HEK293 (cell line): ENCODE measurements at regions not wholly inside any gene's neighbourhood (a gene's known extent, or its start where the extent isn't known, plus 50 kb on each side); places are given as distances from the start of the nearest gene placed in this dataset.
A peak's percentile ranks its signal among the peaks of the same experiment; 100 is the strongest.

Experiments used
- CTCF ChIA-PET: fragments of 350-600 bp; formaldehyde crosslinking; extraction: SDS; loops from one replicate; lab custom pipeline; 2021; ENCODE audit warnings: antibody characterized with exemption; lab: Yijun Ruan, JAX
- POLR2A ChIA-PET: fragments of 300-600 bp; formaldehyde crosslinking; extraction: SDS; loops from one replicate; lab custom pipeline; 2020; ENCODE audit warnings: antibody characterized with exemption, inconsistent platforms; lab: Yijun Ruan, JAX
- H3K27ac ChIP-seq: fragments of 200-500 bp; sonication (Bioruptor generic); 2 replicates; pipeline ENCODE4 v1.5.1; 2014; ENCODE audit warnings: low read depth, low read length, control low read depth, inconsistent platforms; ENCODE audit errors: extremely low read depth
- H3K36me3 ChIP-seq, 2 experiments: fragments of 200-500 bp in 1 of 2; sonication (Bioruptor generic) in 1 of 2; 1 replicate in 1 of 2; 2 replicates in 1 of 2; pipeline ENCODE4 v1.5.1; 2014 to 2017; ENCODE audit warnings: inconsistent platforms in 2 of 2, low read length in 2 of 2; ENCODE audit not compliant: control insufficient read depth in 2 of 2, insufficient read depth in 1 of 2
- H3K4me1 ChIP-seq: fragments of 200-500 bp; sonication (Bioruptor generic); 2 replicates; pipeline ENCODE4 v1.5.1; 2014; ENCODE audit warnings: mild to moderate bottlenecking, low read length, inconsistent platforms; ENCODE audit not compliant: control insufficient read depth, insufficient read depth
- H3K4me3 ChIP-seq: 2 replicates; pipeline ENCODE4 v1.5.1; 2011; ENCODE audit warnings: low read depth, mild to moderate bottlenecking, control low read depth, low read length, moderate library complexity
- H3K9me3 ChIP-seq: fragments of 200-500 bp; sonication (Bioruptor generic); 2 replicates; pipeline ENCODE4 v1.5.1; 2014; ENCODE audit warnings: low read depth, low read length, inconsistent platforms; ENCODE audit not compliant: control insufficient read depth, insufficient read depth
- EGR2 ChIP-seq: fragments of 450-650 bp; formaldehyde crosslinking; IDR thresholded peaks from 2 replicates; pipeline ENCODE4 v1.5.1; 2016; ENCODE audit warnings: low read depth, missing biosample characterization, missing genetic modification characterization
- OSR2 ChIP-seq: fragments of 450-650 bp; formaldehyde crosslinking; IDR thresholded peaks from 2 replicates; pipeline ENCODE4 v1.5.1; 2016; ENCODE audit warnings: missing biosample characterization, missing genetic modification characterization
- OVOL3 ChIP-seq: fragments of 450-650 bp; formaldehyde crosslinking; IDR thresholded peaks from 2 replicates; pipeline ENCODE4 v1.5.1; 2016; ENCODE audit warnings: missing biosample characterization, missing genetic modification characterization
- REPIN1 ChIP-seq: fragments of 450-650 bp; formaldehyde crosslinking; IDR thresholded peaks from 2 replicates; pipeline ENCODE4 v1.5.1; 2017; ENCODE audit warnings: missing biosample characterization, missing genetic modification characterization, low read depth
- SCRT2 ChIP-seq: fragments of 450-650 bp; formaldehyde crosslinking; IDR thresholded peaks from 2 replicates; pipeline ENCODE4 v1.5.1; 2016; ENCODE audit warnings: missing biosample characterization, missing genetic modification characterization
- SETDB1 ChIP-seq: IDR thresholded peaks from one replicate; pipeline ENCODE4 v1.6.1; 2017; ENCODE audit warnings: mild to moderate bottlenecking, low read length, moderate library complexity, mixed read lengths; ENCODE audit not compliant: insufficient read length
- TRIM28 ChIP-seq: IDR thresholded peaks from 2 replicates; pipeline ENCODE4 v1.6.1; 2011; ENCODE audit warnings: low read length, control low read depth, borderline replicate concordance
- ZNF133 ChIP-seq: fragments of 450-650 bp; formaldehyde crosslinking; IDR thresholded peaks from 2 replicates; pipeline ENCODE4 v1.5.1; 2016; ENCODE audit warnings: missing biosample characterization, missing genetic modification characterization
- ZNF423 ChIP-seq: fragments of 450-650 bp; formaldehyde crosslinking; IDR thresholded peaks from 2 replicates; pipeline ENCODE4 v1.5.1; 2016; ENCODE audit warnings: missing biosample characterization, missing genetic modification characterization
- ZNF558 ChIP-seq: fragments of 450-650 bp; formaldehyde crosslinking; IDR thresholded peaks from 2 replicates; pipeline ENCODE4 v1.5.1; 2016; ENCODE audit warnings: missing biosample characterization, missing genetic modification characterization
- ZNF600 ChIP-seq: fragments of 450-650 bp; formaldehyde crosslinking; IDR thresholded peaks from 2 replicates; pipeline ENCODE4 v1.5.1; 2016; ENCODE audit warnings: missing biosample characterization, missing genetic modification characterization
- ZNF623 ChIP-seq: fragments of 450-650 bp; formaldehyde crosslinking; IDR thresholded peaks from 2 replicates; pipeline ENCODE4 v1.5.1; 2016; ENCODE audit warnings: missing biosample characterization, missing genetic modification characterization
- ZNF624 ChIP-seq: fragments of 450-650 bp; formaldehyde crosslinking; IDR thresholded peaks from 2 replicates; pipeline ENCODE4 v1.5.1; 2017; ENCODE audit warnings: missing biosample characterization, missing genetic modification characterization
- ZNF747 ChIP-seq: fragments of 450-650 bp; formaldehyde crosslinking; IDR thresholded peaks from 2 replicates; pipeline ENCODE4 v1.5.1; 2016; ENCODE audit warnings: missing biosample characterization, missing genetic modification characterization
- ZNF76 ChIP-seq: fragments of 450-650 bp; formaldehyde crosslinking; IDR thresholded peaks from 2 replicates; pipeline ENCODE4; 2016; ENCODE audit warnings: low read depth, missing biosample characterization, missing genetic modification characterization, borderline replicate concordance
- ZNF830 ChIP-seq: fragments of 450-650 bp; IDR thresholded peaks from 2 replicates; pipeline ENCODE4 v1.5.0; 2018; ENCODE audit warnings: missing biosample characterization, missing genetic modification characterization, low read depth, mild to moderate bottlenecking, moderate library complexity
- ZNF837 ChIP-seq: fragments of 450-650 bp; formaldehyde crosslinking; IDR thresholded peaks from 2 replicates; pipeline ENCODE4 v1.5.1; 2016; ENCODE audit warnings: missing biosample characterization, missing genetic modification characterization
- ZNF843 ChIP-seq: fragments of 450-650 bp; formaldehyde crosslinking; IDR thresholded peaks from 2 replicates; pipeline ENCODE4 v1.5.1; 2016; ENCODE audit warnings: missing biosample characterization, missing genetic modification characterization
- ZSCAN30 ChIP-seq: fragments of 450-650 bp; IDR thresholded peaks from 2 replicates; pipeline ENCODE4 v1.5.1; 2018; ENCODE audit warnings: missing biosample characterization, mild to moderate bottlenecking, missing genetic modification characterization, moderate library complexity
- TF ChIP-seq, protein P1 (sequence below): fragments of 450-650 bp; formaldehyde crosslinking; IDR thresholded peaks from 2 replicates; pipeline ENCODE4 v1.5.0; 2017; ENCODE audit warnings: missing biosample characterization, missing genetic modification characterization, borderline replicate concordance
- TF ChIP-seq, protein P2 (sequence below): fragments of 450-650 bp; IDR thresholded peaks from 2 replicates; pipeline ENCODE4 v1.5.1; 2018; ENCODE audit warnings: missing biosample characterization, mild to moderate bottlenecking, missing genetic modification characterization
- TF ChIP-seq, protein P3 (sequence below): fragments of 450-650 bp; formaldehyde crosslinking; IDR thresholded peaks from 2 replicates; pipeline ENCODE4 v1.5.1; 2016; ENCODE audit warnings: missing biosample characterization, missing genetic modification characterization
- TF ChIP-seq, protein P4 (sequence below): fragments of 450-650 bp; formaldehyde crosslinking; IDR thresholded peaks from 2 replicates; pipeline ENCODE4 v1.5.1; 2017; ENCODE audit warnings: missing biosample characterization, missing genetic modification characterization
- TF ChIP-seq, protein P5 (sequence below): fragments of 450-650 bp; formaldehyde crosslinking; IDR thresholded peaks from 2 replicates; pipeline ENCODE4 v1.5.1; 2016; ENCODE audit warnings: missing biosample characterization, missing genetic modification characterization
- TF ChIP-seq, protein P6 (sequence below): fragments of 450-650 bp; formaldehyde crosslinking; conservative IDR thresholded peaks from 2 replicates; pipeline ENCODE4 v1.5.1; 2016; ENCODE audit warnings: low read depth, missing biosample characterization, missing genetic modification characterization

DNA sequence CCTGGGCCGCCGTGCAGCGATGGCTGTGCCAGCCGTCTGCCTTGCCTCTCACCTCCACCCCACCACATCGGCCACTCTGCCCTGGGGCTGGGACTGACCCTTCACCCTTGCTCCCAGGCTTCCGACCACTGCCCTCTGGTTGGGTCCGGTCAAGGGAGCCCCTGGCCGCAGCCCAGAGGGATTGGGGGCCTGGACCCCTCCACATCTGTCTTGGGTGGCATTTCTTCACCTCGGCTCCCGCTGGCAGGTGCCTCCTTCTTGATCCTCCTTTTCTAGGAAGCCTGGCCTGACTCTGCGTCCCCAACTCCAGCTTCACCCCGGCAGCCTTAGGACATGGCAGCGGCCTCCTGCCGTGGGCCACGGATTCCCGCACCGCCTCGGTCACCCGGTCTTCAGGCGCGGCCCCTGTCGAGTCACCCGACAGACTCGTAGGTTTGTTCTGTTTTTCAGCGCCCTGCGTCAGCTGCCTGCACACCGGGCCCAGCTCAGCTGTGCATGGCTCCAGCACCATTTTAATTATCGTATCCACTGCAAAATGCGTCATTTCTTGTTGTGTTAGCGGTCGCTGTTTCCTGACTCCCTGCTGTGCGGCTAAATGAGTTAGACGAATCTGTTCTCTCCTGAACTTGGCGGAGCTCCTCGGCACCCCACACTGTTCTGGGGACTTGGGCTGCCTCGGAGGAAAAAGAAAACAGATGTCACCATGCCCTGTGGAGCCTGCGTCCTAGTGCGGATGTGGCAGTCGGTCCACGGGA lies 124.0 kb downstream of the FAM53A start:
- ChIA-PET POLR2A (no interaction called here), CTCF (no interaction called here)
- no peak overlapping the region for H3K27ac ChIP-seq
- TF ChIP-seq, protein P1, sequence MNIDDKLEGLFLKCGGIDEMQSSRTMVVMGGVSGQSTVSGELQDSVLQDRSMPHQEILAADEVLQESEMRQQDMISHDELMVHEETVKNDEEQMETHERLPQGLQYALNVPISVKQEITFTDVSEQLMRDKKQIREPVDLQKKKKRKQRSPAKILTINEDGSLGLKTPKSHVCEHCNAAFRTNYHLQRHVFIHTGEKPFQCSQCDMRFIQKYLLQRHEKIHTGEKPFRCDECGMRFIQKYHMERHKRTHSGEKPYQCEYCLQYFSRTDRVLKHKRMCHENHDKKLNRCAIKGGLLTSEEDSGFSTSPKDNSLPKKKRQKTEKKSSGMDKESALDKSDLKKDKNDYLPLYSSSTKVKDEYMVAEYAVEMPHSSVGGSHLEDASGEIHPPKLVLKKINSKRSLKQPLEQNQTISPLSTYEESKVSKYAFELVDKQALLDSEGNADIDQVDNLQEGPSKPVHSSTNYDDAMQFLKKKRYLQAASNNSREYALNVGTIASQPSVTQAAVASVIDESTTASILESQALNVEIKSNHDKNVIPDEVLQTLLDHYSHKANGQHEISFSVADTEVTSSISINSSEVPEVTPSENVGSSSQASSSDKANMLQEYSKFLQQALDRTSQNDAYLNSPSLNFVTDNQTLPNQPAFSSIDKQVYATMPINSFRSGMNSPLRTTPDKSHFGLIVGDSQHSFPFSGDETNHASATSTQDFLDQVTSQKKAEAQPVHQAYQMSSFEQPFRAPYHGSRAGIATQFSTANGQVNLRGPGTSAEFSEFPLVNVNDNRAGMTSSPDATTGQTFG (tag by site-specific recombination): no peak
- TF ChIP-seq ZNF747 (no peak), ZNF558 (tag by site-specific recombination) (no peak), OVOL3 (tag by site-specific recombination) (no peak; the same call in 1 of the 2 replicates), ZNF133 (tag by site-specific recombination) (no peak), SETDB1 (no peak), TRIM28 (no peak), EGR2 (tag by site-specific recombination) (no peak), OSR2 (tag by site-specific recombination) (peak; percentile 48; the same call in 1 of the 2 replicates), ZNF623 (tag by site-specific recombination) (no peak), ZSCAN30 (no peak), REPIN1 (tag by site-specific recombination) (no peak), ZNF423 (0 out of 2 replicates have a peak, but pooled peaks have one; percentile 37), ZNF600 (tag by site-specific recombination) (peak; percentile 94), ZNF76 (tag by site-specific recombination) (no peak), ZNF624 (no peak), ZNF830 (tag by site-specific recombination) (no peak), ZNF843 (tag by site-specific recombination) (no peak), ZNF837 (no peak), SCRT2 (tag by site-specific recombination) (no peak)
- TF ChIP-seq, protein P2, sequence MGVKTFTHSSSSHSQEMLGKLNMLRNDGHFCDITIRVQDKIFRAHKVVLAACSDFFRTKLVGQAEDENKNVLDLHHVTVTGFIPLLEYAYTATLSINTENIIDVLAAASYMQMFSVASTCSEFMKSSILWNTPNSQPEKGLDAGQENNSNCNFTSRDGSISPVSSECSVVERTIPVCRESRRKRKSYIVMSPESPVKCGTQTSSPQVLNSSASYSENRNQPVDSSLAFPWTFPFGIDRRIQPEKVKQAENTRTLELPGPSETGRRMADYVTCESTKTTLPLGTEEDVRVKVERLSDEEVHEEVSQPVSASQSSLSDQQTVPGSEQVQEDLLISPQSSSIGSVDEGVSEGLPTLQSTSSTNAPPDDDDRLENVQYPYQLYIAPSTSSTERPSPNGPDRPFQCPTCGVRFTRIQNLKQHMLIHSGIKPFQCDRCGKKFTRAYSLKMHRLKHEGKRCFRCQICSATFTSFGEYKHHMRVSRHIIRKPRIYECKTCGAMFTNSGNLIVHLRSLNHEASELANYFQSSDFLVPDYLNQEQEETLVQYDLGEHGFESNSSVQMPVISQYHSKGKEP (tag by site-specific recombination): no peak
- TF ChIP-seq, protein P3, sequence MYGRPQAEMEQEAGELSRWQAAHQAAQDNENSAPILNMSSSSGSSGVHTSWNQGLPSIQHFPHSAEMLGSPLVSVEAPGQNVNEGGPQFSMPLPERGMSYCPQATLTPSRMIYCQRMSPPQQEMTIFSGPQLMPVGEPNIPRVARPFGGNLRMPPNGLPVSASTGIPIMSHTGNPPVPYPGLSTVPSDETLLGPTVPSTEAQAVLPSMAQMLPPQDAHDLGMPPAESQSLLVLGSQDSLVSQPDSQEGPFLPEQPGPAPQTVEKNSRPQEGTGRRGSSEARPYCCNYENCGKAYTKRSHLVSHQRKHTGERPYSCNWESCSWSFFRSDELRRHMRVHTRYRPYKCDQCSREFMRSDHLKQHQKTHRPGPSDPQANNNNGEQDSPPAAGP (tag by site-specific recombination): peak; percentile 77
- TF ChIP-seq, protein P4, sequence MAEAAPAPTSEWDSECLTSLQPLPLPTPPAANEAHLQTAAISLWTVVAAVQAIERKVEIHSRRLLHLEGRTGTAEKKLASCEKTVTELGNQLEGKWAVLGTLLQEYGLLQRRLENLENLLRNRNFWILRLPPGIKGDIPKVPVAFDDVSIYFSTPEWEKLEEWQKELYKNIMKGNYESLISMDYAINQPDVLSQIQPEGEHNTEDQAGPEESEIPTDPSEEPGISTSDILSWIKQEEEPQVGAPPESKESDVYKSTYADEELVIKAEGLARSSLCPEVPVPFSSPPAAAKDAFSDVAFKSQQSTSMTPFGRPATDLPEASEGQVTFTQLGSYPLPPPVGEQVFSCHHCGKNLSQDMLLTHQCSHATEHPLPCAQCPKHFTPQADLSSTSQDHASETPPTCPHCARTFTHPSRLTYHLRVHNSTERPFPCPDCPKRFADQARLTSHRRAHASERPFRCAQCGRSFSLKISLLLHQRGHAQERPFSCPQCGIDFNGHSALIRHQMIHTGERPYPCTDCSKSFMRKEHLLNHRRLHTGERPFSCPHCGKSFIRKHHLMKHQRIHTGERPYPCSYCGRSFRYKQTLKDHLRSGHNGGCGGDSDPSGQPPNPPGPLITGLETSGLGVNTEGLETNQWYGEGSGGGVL (tag by site-specific recombination): no peak
- TF ChIP-seq, protein P5, sequence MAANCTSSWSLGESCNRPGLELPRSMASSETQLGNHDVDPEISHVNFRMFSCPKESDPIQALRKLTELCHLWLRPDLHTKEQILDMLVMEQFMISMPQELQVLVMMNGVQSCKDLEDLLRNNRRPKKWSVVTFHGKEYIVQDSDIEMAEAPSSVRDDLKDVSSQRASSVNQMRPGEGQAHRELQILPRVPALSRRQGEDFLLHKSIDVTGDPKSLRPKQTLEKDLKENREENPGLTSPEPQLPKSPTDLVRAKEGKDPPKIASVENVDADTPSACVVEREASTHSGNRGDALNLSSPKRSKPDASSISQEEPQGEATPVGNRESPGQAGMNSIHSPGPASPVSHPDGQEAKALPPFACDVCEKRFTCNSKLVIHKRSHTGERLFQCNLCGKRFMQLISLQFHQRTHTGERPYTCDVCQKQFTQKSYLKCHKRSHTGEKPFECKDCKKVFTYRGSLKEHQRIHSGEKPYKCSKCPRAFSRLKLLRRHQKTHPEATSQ: no peak
- TF ChIP-seq, protein P6, sequence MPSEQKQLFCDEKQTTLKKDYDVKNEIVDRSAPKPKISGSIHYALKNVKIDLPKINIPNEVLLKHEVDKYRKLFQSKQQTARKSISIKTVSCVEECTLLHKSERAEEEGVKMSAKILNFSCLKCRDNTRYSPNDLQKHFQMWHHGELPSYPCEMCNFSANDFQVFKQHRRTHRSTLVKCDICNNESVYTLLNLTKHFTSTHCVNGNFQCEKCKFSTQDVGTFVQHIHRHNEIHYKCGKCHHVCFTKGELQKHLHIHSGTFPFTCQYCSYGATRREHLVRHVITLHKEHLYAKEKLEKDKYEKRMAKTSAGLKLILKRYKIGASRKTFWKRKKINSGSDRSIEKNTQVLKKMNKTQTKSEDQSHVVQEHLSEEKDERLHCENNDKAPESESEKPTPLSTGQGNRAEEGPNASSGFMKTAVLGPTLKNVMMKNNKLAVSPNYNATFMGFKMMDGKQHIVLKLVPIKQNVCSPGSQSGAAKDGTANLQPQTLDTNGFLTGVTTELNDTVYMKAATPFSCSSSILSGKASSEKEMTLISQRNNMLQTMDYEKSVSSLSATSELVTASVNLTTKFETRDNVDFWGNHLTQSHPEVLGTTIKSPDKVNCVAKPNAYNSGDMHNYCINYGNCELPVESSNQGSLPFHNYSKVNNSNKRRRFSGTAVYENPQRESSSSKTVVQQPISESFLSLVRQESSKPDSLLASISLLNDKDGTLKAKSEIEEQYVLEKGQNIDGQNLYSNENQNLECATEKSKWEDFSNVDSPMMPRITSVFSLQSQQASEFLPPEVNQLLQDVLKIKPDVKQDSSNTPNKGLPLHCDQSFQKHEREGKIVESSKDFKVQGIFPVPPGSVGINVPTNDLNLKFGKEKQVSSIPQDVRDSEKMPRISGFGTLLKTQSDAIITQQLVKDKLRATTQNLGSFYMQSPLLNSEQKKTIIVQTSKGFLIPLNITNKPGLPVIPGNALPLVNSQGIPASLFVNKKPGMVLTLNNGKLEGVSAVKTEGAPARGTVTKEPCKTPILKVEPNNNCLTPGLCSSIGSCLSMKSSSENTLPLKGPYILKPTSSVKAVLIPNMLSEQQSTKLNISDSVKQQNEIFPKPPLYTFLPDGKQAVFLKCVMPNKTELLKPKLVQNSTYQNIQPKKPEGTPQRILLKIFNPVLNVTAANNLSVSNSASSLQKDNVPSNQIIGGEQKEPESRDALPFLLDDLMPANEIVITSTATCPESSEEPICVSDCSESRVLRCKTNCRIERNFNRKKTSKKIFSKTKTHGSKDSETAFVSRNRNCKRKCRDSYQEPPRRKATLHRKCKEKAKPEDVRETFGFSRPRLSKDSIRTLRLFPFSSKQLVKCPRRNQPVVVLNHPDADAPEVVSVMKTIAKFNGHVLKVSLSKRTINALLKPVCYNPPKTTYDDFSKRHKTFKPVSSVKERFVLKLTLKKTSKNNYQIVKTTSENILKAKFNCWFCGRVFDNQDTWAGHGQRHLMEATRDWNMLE: no peak

More for the DNA sequence above, 124.0 kb downstream of the FAM53A start:
- Histone ChIP-seq H3K36me3 (no peaks in the 10 kb centered on the region), H3K4me1 (no peaks in the 10 kb centered on the region), H3K4me3 (no peak overlapping the region), H3K9me3 (no peaks in the 10 kb centered on the region)
